ENCODE measurements at regions not wholly inside any gene's neighbourhood (a gene's known extent, or its start where the extent isn't known, plus 50 kb on each side); places are given as distances from the start of the nearest gene placed in this dataset.
"Not testable (repeated sequence)": the region's sequence is repeated elsewhere in the genome, so short reads cannot be mapped to it uniquely, and the experiment has no call there.

DNA sequence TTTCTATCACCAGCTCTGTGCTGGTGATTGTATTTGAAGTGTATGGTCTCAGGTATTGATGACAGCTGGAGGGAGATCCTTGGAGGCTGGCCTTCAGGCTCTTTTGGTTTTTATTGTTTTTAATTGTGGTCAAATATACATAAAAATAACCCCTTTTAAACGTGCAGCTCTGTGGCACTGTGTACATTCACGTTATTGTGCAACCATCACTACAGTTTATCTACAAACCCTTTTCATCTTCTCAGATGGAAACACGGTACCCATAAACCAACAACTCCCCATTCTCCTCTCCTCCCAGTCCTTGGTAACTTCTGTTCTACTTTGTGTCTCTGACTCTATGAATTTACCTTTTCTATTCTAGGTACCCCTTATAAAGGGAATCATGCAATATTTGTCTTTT is 79.3 kb upstream of the ATP8B1 start:
- Mint-ChIP-seq H3K36me3 (ENCODE audit: insufficient read depth, unreplicated experiment) (no peaks in the 10 kb centered on the region), H3K4me1 (ENCODE audit: insufficient read depth, unreplicated experiment) (peaks cover 5% of the 10 kb centered on the region), H3K27me3 (ENCODE audit: insufficient read depth, unreplicated experiment) (no peaks in the 10 kb centered on the region), H3K9me3 (ENCODE audit: unreplicated experiment) (no peaks in the 10 kb centered on the region), H3K27ac (ENCODE audit: low read depth, unreplicated experiment) (no peak overlapping the region), H3K4me3 (ENCODE audit: unreplicated experiment) (no peak overlapping the region)
- ChIA-PET POLR2A (interaction anchor here (1.0 to 2.2 kb wide), 8 partner anchors 15 to 407 kb away, joined by 3 to 10 read pairs (median 3); no protein-coding TSS in a partner anchor), CTCF (interaction anchor here (0.6 to 3.9 kb wide), 60 partner anchors 9 to 880 kb away, joined by 3 to 33 read pairs (median 4); partner anchors contain the start of gene NEDD4L)
- intact Hi-C loops (cut with micrococcal nuclease), result loop anchor here (1.0 kb wide), 3 partner anchors 77 to 254 kb away; no protein-coding TSS in a partner anchor
- BruUV-seq (replicated peaks), result no TSS peak
- TF ChIP-seq CTCF (IDR thresholded peaks at IDR 0.05; ENCODE audit: unreplicated experiment), result no peak
- DNase-seq (ENCODE audit: unreplicated experiment), result no peak

DNA sequence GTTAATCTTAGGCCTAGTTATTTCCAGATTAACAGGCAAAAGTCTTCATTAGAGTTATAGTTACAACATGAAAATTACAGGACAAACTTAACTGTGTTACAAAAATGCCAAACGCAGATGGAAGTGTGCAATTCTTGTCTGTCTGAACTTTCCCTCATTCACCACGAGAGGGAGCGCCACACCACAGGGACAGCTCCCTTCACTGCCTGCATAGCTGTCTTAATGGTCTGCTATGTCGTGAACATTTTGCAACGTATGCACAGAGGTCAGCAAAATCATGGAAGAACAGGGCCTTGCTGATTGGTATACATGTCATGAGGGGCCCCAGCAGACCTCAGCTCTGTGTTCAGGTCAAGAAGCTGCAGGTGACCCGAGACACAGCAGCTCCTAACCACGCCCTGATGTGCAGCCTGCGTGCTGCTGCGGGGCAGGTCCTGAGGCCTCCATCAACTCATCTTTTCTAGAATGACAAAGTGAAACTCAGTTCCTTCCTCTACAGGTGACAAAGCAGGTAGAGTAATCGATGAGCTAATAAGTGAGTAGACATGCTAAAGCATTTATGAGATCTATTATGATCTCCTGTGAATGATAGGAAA is 78.8 kb upstream of the ATP8B1 start:
- POLR2A ChIA-PET, result interaction anchor here (0.6 to 2.2 kb wide), 10 partner anchors 14 to 407 kb away, joined by 3 to 10 read pairs (median 3); no protein-coding TSS in a partner anchor
- no TSS peak for BruUV-seq (replicated peaks)
- no peaks in the 10 kb centered on the region for H3K27me3 Mint-ChIP-seq (ENCODE audit: insufficient read depth, unreplicated experiment)
- H3K36me3 Mint-ChIP-seq (ENCODE audit: insufficient read depth, unreplicated experiment), result no peaks in the 10 kb centered on the region
- CTCF ChIA-PET, result interaction anchor here (0.6 to 3.9 kb wide), 62 partner anchors 9 to 881 kb away, joined by 3 to 33 read pairs (median 4); partner anchors contain the start of gene NEDD4L
- H3K4me3 Mint-ChIP-seq (ENCODE audit: unreplicated experiment), result no peak overlapping the region
- intact Hi-C loops (cut with micrococcal nuclease), result loop anchor here (1.0 to 2.0 kb wide), 6 partner anchors 77 to 441 kb away; no protein-coding TSS in a partner anchor
- DNase-seq (ENCODE audit: unreplicated experiment), result peak; percentile 94
- peaks cover 4% of the 10 kb centered on the region for H3K9me3 Mint-ChIP-seq (ENCODE audit: unreplicated experiment)
- no peak overlapping the region for H3K27ac Mint-ChIP-seq (ENCODE audit: low read depth, unreplicated experiment)
- H3K4me1 Mint-ChIP-seq (ENCODE audit: insufficient read depth, unreplicated experiment), result peaks cover 5% of the 10 kb centered on the region
- TF ChIP-seq CTCF (IDR thresholded peaks at IDR 0.05; ENCODE audit: unreplicated experiment), result peak; percentile 87

DNA sequence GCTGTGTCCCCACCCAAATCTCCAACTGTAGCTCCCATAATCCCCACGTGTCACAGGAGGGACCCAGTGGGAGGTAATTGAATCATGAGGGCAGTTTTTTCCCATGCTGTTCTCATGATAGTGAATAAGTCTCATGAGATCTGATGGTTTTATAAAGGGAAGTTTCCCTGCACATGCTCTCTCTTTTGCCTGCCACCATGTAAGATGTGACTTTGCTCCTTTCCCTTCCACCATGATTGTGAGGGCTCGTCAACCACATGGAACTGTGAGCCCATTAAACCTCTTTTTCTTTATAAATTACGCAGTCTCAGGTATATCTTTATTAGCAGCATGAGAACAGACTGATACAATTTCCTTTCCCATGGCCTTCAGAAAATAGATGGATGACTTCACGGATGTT is 76.8 kb upstream of the ATP8B1 start:
- H3K4me3 Mint-ChIP-seq (ENCODE audit: unreplicated experiment); H3K27ac Mint-ChIP-seq (ENCODE audit: low read depth, unreplicated experiment); H3K9me3 Mint-ChIP-seq (ENCODE audit: unreplicated experiment); DNase-seq (ENCODE audit: unreplicated experiment); POLR2A ChIA-PET; CTCF ChIA-PET; BruUV-seq (replicated peaks); H3K4me1 Mint-ChIP-seq (ENCODE audit: insufficient read depth, unreplicated experiment); H3K27me3 Mint-ChIP-seq (ENCODE audit: insufficient read depth, unreplicated experiment); H3K36me3 Mint-ChIP-seq (ENCODE audit: insufficient read depth, unreplicated experiment): not testable (repeated sequence)
- intact Hi-C loops (cut with micrococcal nuclease), result loop anchor here (2.0 kb wide), 1 partner anchor 443 kb away; no protein-coding TSS in a partner anchor

DNA sequence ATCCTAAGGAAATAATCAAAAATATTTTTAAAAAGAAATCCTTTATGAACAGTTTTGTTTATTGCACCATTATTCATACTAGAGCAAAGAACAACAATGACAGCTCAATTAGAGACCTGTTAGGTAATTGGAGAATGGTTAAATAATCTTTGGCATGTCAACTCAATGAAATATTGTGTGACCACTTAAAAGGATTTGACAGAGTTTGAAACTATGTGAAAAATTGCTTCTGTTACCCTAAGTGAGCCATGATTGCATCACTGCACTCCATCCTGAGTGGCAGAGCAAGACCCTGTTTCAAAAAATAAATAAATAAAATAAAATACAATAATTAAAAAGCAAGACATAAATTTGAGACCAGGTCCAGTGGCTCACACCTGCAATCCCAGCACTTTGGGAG is 66.1 kb upstream of the ATP8B1 start:
- Mint-ChIP-seq H3K27me3 (ENCODE audit: insufficient read depth, unreplicated experiment) (no peaks in the 10 kb centered on the region), H3K4me1 (ENCODE audit: insufficient read depth, unreplicated experiment) (no peaks in the 10 kb centered on the region), H3K4me3 (ENCODE audit: unreplicated experiment) (no peak overlapping the region), H3K36me3 (ENCODE audit: insufficient read depth, unreplicated experiment) (no peaks in the 10 kb centered on the region), H3K9me3 (ENCODE audit: unreplicated experiment) (peaks cover 9% of the 10 kb centered on the region), H3K27ac (ENCODE audit: low read depth, unreplicated experiment) (no peak overlapping the region)
- BruUV-seq (replicated peaks), result no TSS peak
- no peak for TF ChIP-seq CTCF (IDR thresholded peaks at IDR 0.05; ENCODE audit: unreplicated experiment)
- DNase-seq (ENCODE audit: unreplicated experiment), result no peak
- ChIA-PET POLR2A (interaction anchor here (0.6 kb wide), 1 partner anchor 219 kb away, joined by 3 read pairs; no protein-coding TSS in a partner anchor), CTCF (interaction anchor here (0.9 kb wide), 2 partner anchors 174 to 369 kb away, joined by 3 to 4 read pairs; partner anchors contain the start of gene NEDD4L)
- intact Hi-C loops (cut with micrococcal nuclease), result no loop called here

All from MCF 10A (cell line).